DMS53 (cell line): ENCODE measurements at regions not wholly inside any gene's neighbourhood (a gene's known extent, or its start where the extent isn't known, plus 50 kb on each side); places are given as distances from the start of the nearest gene placed in this dataset.
"Not testable (repeated sequence)": the region's sequence is repeated elsewhere in the genome, so short reads cannot be mapped to it uniquely, and the experiment has no call there.

Experiments used
- DNase-seq: peaks from one replicate; lab custom pipeline; 2025; lab: John Stamatoyannopoulos, UW

DNA sequence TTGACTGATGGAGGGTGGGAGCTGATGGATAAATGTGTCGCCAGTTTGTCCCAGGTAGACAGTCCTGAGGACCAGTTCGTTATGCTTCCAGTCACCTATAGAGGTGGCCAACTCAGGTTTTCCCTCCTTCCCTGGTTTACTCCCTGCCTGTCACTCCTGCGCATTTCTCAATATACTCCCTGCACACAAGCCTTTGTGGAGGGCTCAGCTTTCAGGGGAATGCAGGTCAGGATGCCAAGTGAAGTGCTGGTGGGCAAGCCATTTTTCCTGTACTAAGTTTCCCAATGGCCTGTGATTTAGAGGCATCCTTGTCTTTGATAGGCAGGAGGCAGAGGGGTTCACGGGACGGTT, 473.5 kb upstream of the ZMIZ1 start:
- DNase-seq, result no peak

GRCh38 chr10:78596556-78596955, 472.2 kb upstream of the ZMIZ1 start:
- DNase-seq, result no peak

DNA sequence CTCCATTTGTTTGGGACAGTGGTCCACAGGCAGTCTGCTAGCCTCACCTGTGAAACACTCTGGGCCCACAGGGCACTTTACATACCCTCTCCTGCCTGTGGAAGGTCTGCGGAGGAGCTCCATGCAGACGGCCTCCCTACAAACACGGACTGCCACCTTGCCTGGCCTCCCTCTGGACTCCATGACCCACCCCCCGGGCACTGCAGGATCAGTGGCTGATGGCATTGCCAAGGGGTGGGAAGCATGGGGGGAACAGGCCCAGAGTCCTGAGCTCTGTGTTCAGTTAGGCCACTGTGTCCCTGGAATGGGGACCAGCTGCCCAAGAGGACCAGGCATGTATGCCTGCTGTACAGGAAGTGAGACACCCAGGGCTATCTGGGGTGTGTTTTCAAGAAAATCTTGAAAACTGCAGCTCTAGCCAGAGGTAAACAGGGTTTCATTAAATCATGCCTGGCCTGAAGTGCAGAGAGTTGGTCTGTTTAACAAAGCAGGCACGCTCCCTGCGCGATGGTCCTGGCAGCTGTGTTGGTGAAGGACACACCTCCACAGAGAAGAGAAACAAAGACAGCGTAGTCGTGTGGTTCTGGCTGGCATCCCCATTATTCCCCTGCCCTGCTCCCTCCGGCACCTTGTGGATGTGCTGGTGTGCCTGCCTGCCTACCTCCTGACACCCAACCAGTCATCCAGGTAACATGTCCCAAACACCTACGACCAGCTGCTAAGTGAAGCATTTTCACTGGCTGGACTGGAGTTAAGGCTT, 470.8 kb upstream of the ZMIZ1 start:
- no peak for DNase-seq

DNA sequence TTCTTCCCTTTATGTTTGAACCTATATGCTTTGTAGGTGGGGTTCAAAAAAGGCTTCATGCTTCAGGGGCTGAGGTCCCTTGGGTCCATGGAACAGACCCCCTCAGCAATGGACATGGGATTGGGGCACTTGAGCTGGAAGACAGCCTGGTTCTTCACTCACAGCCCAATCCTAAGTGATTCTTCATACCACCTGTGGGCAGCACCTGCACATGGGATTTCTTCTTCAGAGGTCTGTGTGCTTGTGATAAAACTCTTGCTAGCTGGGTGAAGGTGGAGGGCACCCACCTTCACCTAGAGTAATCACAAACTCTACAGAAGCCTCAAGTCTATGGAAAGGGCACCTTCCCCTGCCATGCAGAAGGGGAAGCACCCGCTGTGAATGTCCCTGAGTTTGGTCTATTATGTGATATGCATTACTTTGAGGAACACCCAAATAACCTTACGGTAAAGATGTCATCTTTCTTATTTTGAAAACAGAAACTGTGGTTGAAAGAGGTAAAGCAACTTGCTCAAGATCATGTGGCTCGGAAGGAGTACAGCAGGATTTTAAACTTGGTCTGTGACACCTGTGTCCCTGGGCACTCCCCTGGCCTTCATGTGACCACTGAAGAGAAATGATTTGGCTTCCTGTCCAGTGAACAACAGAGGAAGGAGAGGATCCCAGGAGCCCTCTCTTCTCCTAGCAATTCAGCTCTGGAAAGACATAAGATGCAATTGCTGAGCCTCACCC, 469.5 kb upstream of the ZMIZ1 start:
- no peak for DNase-seq

DNA sequence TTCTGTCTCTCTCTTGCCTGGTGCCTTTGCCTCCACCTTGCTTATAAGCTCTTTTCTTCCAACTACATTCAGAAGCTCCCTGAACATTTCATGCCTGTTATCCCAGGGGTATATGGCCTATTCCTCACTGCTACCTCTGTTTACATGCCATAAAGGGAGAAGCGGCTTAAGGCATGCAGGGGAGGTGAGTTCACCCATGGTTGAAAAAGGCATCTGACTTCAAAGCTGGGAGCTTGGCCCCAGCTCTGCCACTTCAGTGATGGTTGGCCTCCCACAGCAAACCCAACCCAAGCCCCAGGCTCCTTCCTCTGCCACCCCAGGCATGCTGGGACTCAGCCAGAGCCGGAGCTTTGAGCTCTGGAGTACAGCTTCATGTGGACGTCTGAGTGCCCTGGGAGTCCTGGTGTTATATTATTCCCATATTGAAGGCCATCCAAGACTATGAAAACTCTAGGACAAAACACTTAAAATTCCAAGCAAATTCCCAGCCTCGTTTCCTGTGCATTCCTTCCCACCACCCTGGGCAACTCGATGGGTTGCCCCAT, 468.6 kb upstream of the ZMIZ1 start:
- DNase-seq, result no peak

DNA sequence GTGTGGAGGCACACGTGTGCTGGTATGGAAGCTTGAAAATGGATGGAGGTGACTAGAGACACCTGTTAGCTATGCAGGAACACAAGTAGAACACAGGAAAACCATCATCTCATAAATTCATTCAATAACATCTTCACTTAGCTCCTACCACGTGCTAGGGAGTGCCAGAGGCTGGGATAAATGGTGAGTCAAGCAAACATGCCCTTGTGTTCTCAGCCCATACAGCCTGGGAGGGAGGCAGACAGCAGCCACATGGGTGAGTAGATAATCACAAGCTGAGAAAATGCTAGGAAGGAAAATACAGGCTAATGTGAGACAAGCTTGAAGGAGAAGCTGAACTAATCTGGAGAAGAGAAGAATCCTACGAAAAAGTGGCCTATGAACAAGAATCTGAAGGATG, 468.0 kb upstream of the ZMIZ1 start:
- DNase-seq, result no peak

DNA sequence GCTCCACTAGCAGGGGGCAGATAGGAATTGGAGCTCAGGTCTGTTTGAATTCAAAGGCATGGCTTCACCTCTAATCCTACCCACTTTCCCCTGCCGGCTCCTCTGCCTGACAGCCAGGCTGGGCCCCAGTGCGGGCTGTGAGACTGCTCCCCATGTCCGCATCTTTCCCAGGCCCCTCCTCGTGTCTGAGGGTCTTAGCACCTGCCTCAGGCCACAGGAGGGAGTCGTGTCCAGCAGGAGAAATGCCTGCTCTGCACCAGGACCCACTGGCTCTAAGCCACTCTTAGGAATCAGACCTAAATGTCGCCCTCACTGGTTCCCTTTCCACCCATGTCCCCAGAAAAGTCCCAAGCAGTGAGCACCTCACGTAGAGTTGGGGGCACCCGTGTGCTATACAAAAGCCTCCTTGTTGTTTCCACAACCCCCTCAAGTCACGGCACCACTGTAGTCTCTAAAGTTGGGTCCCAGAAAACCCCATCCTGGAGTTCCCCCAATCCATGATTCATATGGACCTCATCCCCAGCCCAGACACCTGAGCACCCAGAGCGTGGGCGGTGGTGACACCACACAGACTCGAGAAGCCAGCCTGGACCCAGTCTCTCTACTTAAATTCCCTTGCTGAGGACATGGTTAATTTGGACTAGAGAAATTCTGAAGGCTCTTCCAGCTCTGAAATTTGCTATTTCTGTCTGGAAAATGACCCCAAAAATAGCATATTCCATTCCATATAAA, 466.4 kb upstream of the ZMIZ1 start:
- no peak for DNase-seq

- DNase-seq, result no peak
Observed at GRCh38 chr10:78604286-78604685, 464.5 kb upstream of the ZMIZ1 start.

GRCh38 chr10:78604721-78605120, 464.0 kb upstream of the ZMIZ1 start:
- no peak for DNase-seq

- DNase-seq, result peak; percentile 87
Observed at GRCh38 chr10:78605800-78606350, 462.9 kb upstream of the ZMIZ1 start.

GRCh38 chr10:78606766-78607165, 462.0 kb upstream of the ZMIZ1 start:
- DNase-seq, result not testable (repeated sequence)

DNA sequence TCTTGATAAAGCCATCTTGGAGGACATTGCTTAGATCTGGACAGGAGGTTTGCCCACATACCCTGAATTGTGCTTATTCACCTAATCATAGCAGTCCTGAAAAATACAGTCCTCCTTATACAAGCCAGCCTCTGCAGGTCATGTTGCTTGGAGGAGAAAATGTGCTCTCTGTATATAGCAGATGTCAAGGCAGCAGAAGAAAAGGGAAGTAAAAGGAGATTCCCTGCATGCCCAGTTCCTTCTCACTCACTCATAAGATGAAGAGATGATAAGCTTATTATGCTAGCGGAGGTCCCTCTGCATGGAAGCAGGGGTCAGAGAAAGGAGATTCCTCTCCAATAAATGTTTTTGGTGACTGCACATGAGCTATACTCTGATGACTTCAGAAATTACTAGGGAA, 458.8 kb upstream of the ZMIZ1 start:
- no peak for DNase-seq

DNA sequence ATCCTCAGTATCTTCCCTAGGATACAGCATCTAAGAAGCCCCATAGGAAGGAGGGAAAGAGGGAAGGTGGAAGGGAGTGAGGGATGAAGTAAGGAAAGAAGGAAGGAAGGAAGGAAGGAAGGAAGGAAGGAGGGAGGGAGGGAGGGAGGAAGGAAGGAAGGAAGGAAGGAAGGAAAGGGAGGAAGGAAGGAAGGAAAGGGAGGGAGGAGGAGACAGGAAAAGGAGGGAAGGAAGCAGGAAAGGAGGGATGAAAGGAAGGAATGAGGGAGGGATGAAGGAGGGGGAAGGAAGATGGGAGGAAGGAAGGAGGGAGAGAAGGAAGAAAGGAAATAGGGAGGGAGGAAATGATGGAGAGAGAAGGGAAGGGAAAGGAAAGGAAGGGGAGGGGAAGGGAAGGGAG, 455.6 kb upstream of the ZMIZ1 start:
- DNase-seq, result no peak

- DNase-seq, result no peak
Observed at GRCh38 chr10:78614267-78614666, 454.5 kb upstream of the ZMIZ1 start.

GRCh38 chr10:78614744-78615143, 454.0 kb upstream of the ZMIZ1 start:
- DNase-seq, result no peak

GRCh38 chr10:78616125-78616695, 452.6 kb upstream of the ZMIZ1 start:
- DNase-seq, result no peak

GRCh38 chr10:78617115-78617514, 451.7 kb upstream of the ZMIZ1 start:
- no peak for DNase-seq

- DNase-seq, result no peak
Observed at GRCh38 chr10:78617631-78618030, 451.1 kb upstream of the ZMIZ1 start.

GRCh38 chr10:78618050-78618449, 450.7 kb upstream of the ZMIZ1 start:
- DNase-seq, result no peak

DNA sequence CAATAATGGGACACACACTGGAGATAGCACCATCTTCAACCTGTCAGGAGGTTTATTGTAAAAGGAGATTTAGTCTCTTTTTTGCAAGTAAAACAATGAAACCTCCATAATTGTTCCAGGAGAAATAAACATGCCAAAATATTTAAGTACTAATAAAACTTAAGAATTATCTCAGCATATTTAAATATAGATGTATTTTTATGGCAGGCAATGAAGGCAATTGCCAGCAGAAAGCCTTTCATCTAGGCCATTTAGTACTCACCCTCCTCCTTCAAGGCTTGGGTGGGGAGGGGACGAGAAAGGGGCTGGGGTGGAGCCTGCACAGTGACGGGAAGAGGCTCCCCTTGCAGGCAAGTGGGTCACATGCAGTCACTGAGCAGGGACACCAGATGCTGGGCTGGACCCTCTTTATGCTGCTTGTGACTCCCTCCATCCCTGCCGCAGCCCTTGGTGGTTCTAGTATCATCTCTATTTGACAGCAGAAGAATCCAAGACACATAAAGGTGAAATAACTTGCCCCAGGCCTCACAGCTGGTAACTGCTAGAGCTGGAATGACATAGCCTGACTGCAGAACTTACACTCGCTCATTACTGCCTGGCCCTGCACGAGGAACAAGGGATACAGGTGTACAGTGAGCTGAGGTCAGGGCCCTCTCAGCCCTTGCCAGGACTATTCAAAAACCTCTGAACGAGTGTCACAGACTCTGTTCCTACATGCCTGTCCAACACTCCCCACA, 449.5 kb upstream of the ZMIZ1 start:
- DNase-seq, result no peak

DNA sequence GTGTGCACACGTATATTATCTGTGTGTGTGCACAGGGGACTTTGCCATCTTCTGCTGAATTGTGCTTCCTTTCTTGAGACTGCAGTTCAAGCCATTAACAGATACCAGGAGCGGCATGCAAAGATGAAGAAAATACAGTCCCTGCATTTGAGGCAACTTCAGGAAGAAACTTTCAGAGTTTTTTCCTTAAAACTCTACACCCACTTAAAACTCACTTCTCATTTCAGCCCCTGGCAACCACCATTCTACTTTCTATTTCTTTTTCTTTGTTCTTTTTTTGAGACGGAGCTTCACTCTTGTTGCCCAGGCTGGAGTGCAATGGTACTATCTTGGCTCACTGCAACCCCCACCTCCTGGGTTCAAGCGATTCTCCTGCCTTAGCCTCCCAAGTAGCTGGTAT, 448.9 kb upstream of the ZMIZ1 start:
- no peak for DNase-seq
